Immature natural killer cell (primary cell): ENCODE measurements at regions not wholly inside any gene's neighbourhood (a gene's known extent, or its start where the extent isn't known, plus 50 kb on each side); places are given as distances from the start of the nearest gene placed in this dataset.

Experiments used
- DNase-seq, 3 donors: peaks; one replicate each; pipeline ENCODE4 v3.0.0; 2022; ENCODE audit warnings: mixed read lengths in 1 of 3
- H3K27ac Mint-ChIP-seq, 6 donors: one replicate each; pipeline ENCODE4 v1.8.0; 2020; ENCODE audit warnings: mixed read lengths in 6 of 6, mild to moderate bottlenecking in 5 of 6, inconsistent platforms in 4 of 6, moderate library complexity in 3 of 6
- H3K27me3 Mint-ChIP-seq, 3 donors: one replicate each; pipeline ENCODE4 v1.8.0; 2020 to 2021; ENCODE audit warnings: low read depth in 3 of 3, mild to moderate bottlenecking in 3 of 3, mixed read lengths in 3 of 3, moderate library complexity in 3 of 3, inconsistent platforms in 1 of 3
- H3K36me3 Mint-ChIP-seq, 3 donors: one replicate each; pipeline ENCODE4 v1.8.0; 2020; ENCODE audit warnings: mixed read lengths in 3 of 3, inconsistent platforms in 2 of 3, mild to moderate bottlenecking in 2 of 3
- H3K4me1 Mint-ChIP-seq, 2 donors: one replicate each; pipeline ENCODE4 v1.8.0; 2020; ENCODE audit warnings: inconsistent platforms in 2 of 2, mild to moderate bottlenecking in 2 of 2, mixed read lengths in 2 of 2, moderate library complexity in 1 of 2
- H3K4me3 Mint-ChIP-seq, 5 donors: one replicate each; pipeline ENCODE4 v1.8.0; 2020; ENCODE audit warnings: mild to moderate bottlenecking in 5 of 5, mixed read lengths in 5 of 5, inconsistent platforms in 3 of 5, moderate library complexity in 3 of 5
- H3K9me3 Mint-ChIP-seq, 6 donors: one replicate each; pipeline ENCODE4 v1.8.0; 2020; ENCODE audit warnings: mild to moderate bottlenecking in 6 of 6, mixed read lengths in 6 of 6, inconsistent platforms in 4 of 6, moderate library complexity in 3 of 6

GRCh38 chr2:151175864-151176263 is 85.8 kb downstream of the RBM43 start:
- Mint-ChIP-seq H3K4me1 (no peaks in the 10 kb centered on the region), H3K4me3 (no peak overlapping the region), H3K36me3 (no peaks in the 10 kb centered on the region), H3K27me3 (peaks cover 3 to 8% (median 6%) of the 10 kb centered on the region in 3 donors), H3K27ac (no peak overlapping the region), H3K9me3 (peaks cover 0 to 2% (median 0%) of the 10 kb centered on the region in 6 donors)
- no peak for DNase-seq

GRCh38 chr2:151174127-151174526 is 87.5 kb downstream of the RBM43 start:
- H3K36me3 Mint-ChIP-seq: no peaks in the 10 kb centered on the region
- no peak for DNase-seq
- no peak overlapping the region for H3K27ac Mint-ChIP-seq
- H3K27me3 Mint-ChIP-seq: peaks cover 3 to 6% (median 6%) of the 10 kb centered on the region in 3 donors
- H3K4me3 Mint-ChIP-seq: no peak overlapping the region
- no peaks in the 10 kb centered on the region for H3K4me1 Mint-ChIP-seq
- peaks cover 0 to 2% (median 0%) of the 10 kb centered on the region in 6 donors for H3K9me3 Mint-ChIP-seq

- Mint-ChIP-seq H3K9me3 (no peaks in the 10 kb centered on the region), H3K4me3 (no peak overlapping the region), H3K4me1 (no peaks in the 10 kb centered on the region), H3K27me3 (peaks cover 0 to 2% (median 2%) of the 10 kb centered on the region in 3 donors), H3K27ac (no peak overlapping the region), H3K36me3 (no peaks in the 10 kb centered on the region)
- no peak for DNase-seq
Measured at GRCh38 chr2:151171186-151171585, 90.5 kb downstream of the RBM43 start.

- Mint-ChIP-seq H3K36me3 (no peaks in the 10 kb centered on the region), H3K9me3 (no peaks in the 10 kb centered on the region), H3K27ac (no peak overlapping the region), H3K4me3 (no peak overlapping the region), H3K27me3 (peaks cover 2 to 6% (median 4%) of the 10 kb centered on the region in 3 donors), H3K4me1 (no peaks in the 10 kb centered on the region)
- no peak for DNase-seq
Measured at GRCh38 chr2:151166410-151166809, 95.3 kb downstream of the RBM43 start.

GRCh38 chr2:151165105-151165684 is 96.5 kb downstream of the RBM43 start:
- Mint-ChIP-seq H3K27ac (no peak overlapping the region), H3K36me3 (no peaks in the 10 kb centered on the region), H3K4me1 (no peaks in the 10 kb centered on the region), H3K9me3 (no peaks in the 10 kb centered on the region), H3K4me3 (no peak overlapping the region), H3K27me3 (peaks cover 0 to 6% (median 5%) of the 10 kb centered on the region in 3 donors)
- DNase-seq: no peak

- H3K9me3 Mint-ChIP-seq: no peaks in the 10 kb centered on the region
- DNase-seq: no peak
- no peaks in the 10 kb centered on the region for H3K36me3 Mint-ChIP-seq
- H3K4me1 Mint-ChIP-seq: no peaks in the 10 kb centered on the region
- no peak overlapping the region for H3K4me3 Mint-ChIP-seq
- peaks cover 0 to 7% (median 6%) of the 10 kb centered on the region in 3 donors for H3K27me3 Mint-ChIP-seq
- no peak overlapping the region for H3K27ac Mint-ChIP-seq
Measured at GRCh38 chr2:151161821-151162551, 99.7 kb downstream of the RBM43 start.

- H3K4me3 Mint-ChIP-seq: no peak overlapping the region
- no peaks in the 10 kb centered on the region for H3K36me3 Mint-ChIP-seq
- no peaks in the 10 kb centered on the region for H3K9me3 Mint-ChIP-seq
- peaks cover 1 to 6% (median 4%) of the 10 kb centered on the region in 3 donors for H3K27me3 Mint-ChIP-seq
- DNase-seq: no peak
- H3K4me1 Mint-ChIP-seq: no peaks in the 10 kb centered on the region
- no peak overlapping the region for H3K27ac Mint-ChIP-seq
Measured at GRCh38 chr2:151159109-151159662, 102.5 kb downstream of the RBM43 start.

- Mint-ChIP-seq H3K4me1 (no peaks in the 10 kb centered on the region), H3K36me3 (no peaks in the 10 kb centered on the region), H3K9me3 (no peaks in the 10 kb centered on the region), H3K4me3 (no peak overlapping the region), H3K27ac (no peak overlapping the region), H3K27me3 (peaks cover 1 to 4% (median 1%) of the 10 kb centered on the region in 3 donors)
- no peak for DNase-seq
Measured at GRCh38 chr2:151157000-151157735, 104.5 kb downstream of the RBM43 start.

- peaks cover 1 to 3% (median 3%) of the 10 kb centered on the region in 3 donors for H3K27me3 Mint-ChIP-seq
- H3K36me3 Mint-ChIP-seq: no peaks in the 10 kb centered on the region
- H3K4me3 Mint-ChIP-seq: no peak overlapping the region
- H3K9me3 Mint-ChIP-seq: no peaks in the 10 kb centered on the region
- no peak for DNase-seq
- H3K4me1 Mint-ChIP-seq: no peaks in the 10 kb centered on the region
- no peak overlapping the region for H3K27ac Mint-ChIP-seq
Measured at GRCh38 chr2:151156431-151156830, 105.2 kb downstream of the RBM43 start.

- H3K27me3 Mint-ChIP-seq: peaks cover 3% of the 10 kb centered on the region in 3 donors
- H3K4me3 Mint-ChIP-seq: no peak overlapping the region
- H3K4me1 Mint-ChIP-seq: no peaks in the 10 kb centered on the region
- no peak for DNase-seq
- H3K27ac Mint-ChIP-seq: no peak overlapping the region
- H3K9me3 Mint-ChIP-seq: no peaks in the 10 kb centered on the region
- no peaks in the 10 kb centered on the region for H3K36me3 Mint-ChIP-seq
Measured at GRCh38 chr2:151153601-151154000, 108.1 kb downstream of the RBM43 start.

- Mint-ChIP-seq H3K4me3 (no peak overlapping the region), H3K4me1 (no peaks in the 10 kb centered on the region), H3K27ac (no peak overlapping the region), H3K9me3 (no peaks in the 10 kb centered on the region), H3K27me3 (peaks cover 2 to 4% (median 3%) of the 10 kb centered on the region in 3 donors), H3K36me3 (no peaks in the 10 kb centered on the region)
- DNase-seq: no peak
Measured at GRCh38 chr2:151150331-151151320, 111.0 kb downstream of the RBM43 start.

- no peak for DNase-seq
- Mint-ChIP-seq H3K9me3 (no peaks in the 10 kb centered on the region), H3K27me3 (peaks cover 0 to 5% (median 1%) of the 10 kb centered on the region in 3 donors), H3K36me3 (no peaks in the 10 kb centered on the region), H3K27ac (no peak overlapping the region), H3K4me3 (no peak overlapping the region), H3K4me1 (peaks cover 0 to 1% of the 10 kb centered on the region in 2 donors)
Measured at GRCh38 chr2:151138507-151138906, 123.2 kb downstream of the RBM43 start.

GRCh38 chr2:151137526-151137925 is 124.1 kb downstream of the RBM43 start:
- no peak overlapping the region for H3K4me3 Mint-ChIP-seq
- DNase-seq: no peak
- H3K4me1 Mint-ChIP-seq: peaks cover 0 to 1% of the 10 kb centered on the region in 2 donors
- H3K27ac Mint-ChIP-seq: no peak overlapping the region
- no peaks in the 10 kb centered on the region for H3K9me3 Mint-ChIP-seq
- H3K36me3 Mint-ChIP-seq: no peaks in the 10 kb centered on the region
- peaks cover 0 to 7% (median 1%) of the 10 kb centered on the region in 3 donors for H3K27me3 Mint-ChIP-seq
